Smooth muscle cell (in vitro differentiated cells): ENCODE measurements at regions not wholly inside any gene's neighbourhood (a gene's known extent, or its start where the extent isn't known, plus 50 kb on each side); places are given as distances from the start of the nearest gene placed in this dataset.

Experiments
- DNase-seq: peaks from one replicate; lab custom pipeline; 2025; ENCODE audit not compliant: unreplicated experiment; lab: John Stamatoyannopoulos, UW
- H2AFZ ChIP-seq: fragments of 200-600 bp; sonication (generic); 2 replicates; pipeline ENCODE4 v1.6.0; 2016; ENCODE audit warnings: antibody characterized with exemption, low read depth, mild to moderate bottlenecking
- H3F3A ChIP-seq: fragments of 200-600 bp; sonication (generic); 2 replicates; pipeline ENCODE4 v1.6.0; 2017; ENCODE audit warnings: antibody characterized with exemption, low read depth
- H3K27ac ChIP-seq: fragments of 200-600 bp; sonication (generic); 2 replicates; pipeline ENCODE4 v1.5.1; 2016; ENCODE audit warnings: low read depth, mild to moderate bottlenecking
- H3K27me3 ChIP-seq: fragments of 200-600 bp; sonication (generic); 2 replicates; pipeline ENCODE4 v1.6.1; 2016; ENCODE audit warnings: low read depth, mild to moderate bottlenecking
- H3K36me3 ChIP-seq: fragments of 200-600 bp; sonication (generic); 2 replicates; pipeline ENCODE4 v1.5.1; 2016; ENCODE audit warnings: low read depth
- H3K4me1 ChIP-seq: fragments of 200-600 bp; sonication (generic); 2 replicates; pipeline ENCODE4 v1.5.1; 2016; ENCODE audit warnings: low read depth
- H3K4me2 ChIP-seq: fragments of 200-600 bp; sonication (generic); 2 replicates; pipeline ENCODE4 v1.6.0; 2016; ENCODE audit warnings: mild to moderate bottlenecking
- H3K4me3 ChIP-seq: fragments of 200-600 bp; sonication (generic); 2 replicates; pipeline ENCODE4 v1.5.1; 2016; ENCODE audit warnings: mild to moderate bottlenecking
- H3K79me2 ChIP-seq: fragments of 200-600 bp; sonication (generic); 2 replicates; pipeline ENCODE4 v1.6.0; 2016; ENCODE audit warnings: low read depth, mild to moderate bottlenecking
- H3K9ac ChIP-seq: fragments of 200-600 bp; sonication (generic); 2 replicates; pipeline ENCODE4 v1.6.0; 2016; ENCODE audit warnings: low read depth
- H3K9me3 ChIP-seq: fragments of 200-600 bp; sonication (generic); replicated peaks from 2 replicates; pipeline ENCODE4 v1.5.1; 2016; ENCODE audit warnings: low read depth
- H4K20me1 ChIP-seq: fragments of 200-600 bp; sonication (generic); 2 replicates; pipeline ENCODE4 v1.6.0; 2016; ENCODE audit warnings: low read depth
- CTCF ChIP-seq: fragments of 200-600 bp; sonication (generic); IDR thresholded peaks from 2 replicates; pipeline ENCODE4 v1.5.1; 2017; ENCODE audit warnings: borderline replicate concordance, mild to moderate bottlenecking, antibody characterized with exemption; ENCODE audit not compliant: insufficient read depth, poor library complexity, severe bottlenecking
- WGBS: methylation state at CpG from one replicate; pipeline ENCODE4 v1.1.7; 2016; ENCODE audit warnings: low lambda C conversion rate; 5-methylcytosine and 5-hydroxymethylcytosine counted together

DNA sequence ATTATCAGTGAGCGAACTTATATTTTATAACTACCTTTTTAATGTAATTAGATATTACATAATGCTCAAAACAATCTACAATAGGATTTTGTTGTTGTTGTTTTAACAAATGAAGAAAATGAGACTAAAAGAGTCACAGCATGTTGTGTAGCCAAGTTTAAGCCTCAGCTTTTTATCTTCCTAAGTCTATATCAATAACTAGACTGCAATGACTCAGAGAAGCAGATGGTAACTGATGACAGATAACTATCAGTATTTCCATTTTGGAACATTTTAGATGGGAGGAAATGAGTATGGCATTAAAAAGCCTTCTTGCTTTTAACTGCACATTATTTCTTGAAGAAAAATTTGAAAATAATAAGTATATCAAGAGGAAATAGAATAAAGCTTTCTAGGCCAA is 825.2 kb downstream of the SLITRK1 start:
- Histone ChIP-seq H3K36me3 (no peaks in the 10 kb centered on the region), H3F3A (no peaks in the 10 kb centered on the region), H3K9me3 (no peaks in the 10 kb centered on the region), H3K27me3 (no peaks in the 10 kb centered on the region), H3K4me2 (no peak overlapping the region), H3K79me2 (no peaks in the 10 kb centered on the region), H2AFZ (no peak overlapping the region), H3K27ac (no peak overlapping the region), H3K9ac (no peak overlapping the region), H4K20me1 (no peaks in the 10 kb centered on the region), H3K4me1 (no peaks in the 10 kb centered on the region), H3K4me3 (no peak overlapping the region)
- no peak for DNase-seq
- 98% methylated on average over 1 of the region's 1 CpG for WGBS
- TF ChIP-seq CTCF, result no peak

GRCh38 chr13:83056269-83056668 is 826.0 kb downstream of the SLITRK1 start:
- Histone ChIP-seq H3K9ac (no peak overlapping the region), H3F3A (no peaks in the 10 kb centered on the region), H3K27ac (no peak overlapping the region), H4K20me1 (no peaks in the 10 kb centered on the region), H3K4me2 (no peak overlapping the region), H2AFZ (no peak overlapping the region), H3K79me2 (no peaks in the 10 kb centered on the region), H3K9me3 (no peaks in the 10 kb centered on the region), H3K36me3 (no peaks in the 10 kb centered on the region), H3K4me1 (no peaks in the 10 kb centered on the region), H3K27me3 (no peaks in the 10 kb centered on the region), H3K4me3 (no peak overlapping the region)
- WGBS, result 96% methylated on average over 3 of the region's 3 CpGs
- TF ChIP-seq CTCF, result no peak
- DNase-seq, result no peak

DNA sequence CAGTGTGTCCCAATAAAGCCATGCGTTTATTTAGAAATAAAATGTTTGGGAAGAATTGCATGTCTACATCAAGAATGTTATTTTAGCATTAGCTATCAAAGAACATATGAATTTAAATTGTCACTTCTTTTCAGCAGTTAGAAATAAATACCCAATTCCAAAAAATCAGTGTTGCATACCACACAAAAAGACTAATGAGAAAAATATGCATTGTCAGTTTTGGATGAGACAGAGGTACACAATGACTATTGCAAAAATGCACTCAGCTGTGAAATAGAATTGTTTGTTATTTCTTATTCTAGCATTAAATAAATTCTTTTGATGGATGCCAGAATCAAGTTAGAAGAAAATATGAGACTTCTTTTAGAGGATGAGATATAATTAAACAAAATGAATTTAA is 833.9 kb downstream of the SLITRK1 start:
- Histone ChIP-seq H3K9ac (no peak overlapping the region), H3F3A (no peaks in the 10 kb centered on the region), H2AFZ (no peak overlapping the region), H3K4me2 (no peak overlapping the region), H3K9me3 (no peaks in the 10 kb centered on the region), H3K27me3 (no peaks in the 10 kb centered on the region), H3K4me1 (no peaks in the 10 kb centered on the region), H3K4me3 (no peak overlapping the region), H3K27ac (no peak overlapping the region), H3K79me2 (no peaks in the 10 kb centered on the region), H3K36me3 (no peaks in the 10 kb centered on the region), H4K20me1 (no peaks in the 10 kb centered on the region)
- no peak for DNase-seq
- whole genome bisulfite sequencing, result 93% methylated on average over 1 of the region's 1 CpG
- no peak for TF ChIP-seq CTCF

DNA sequence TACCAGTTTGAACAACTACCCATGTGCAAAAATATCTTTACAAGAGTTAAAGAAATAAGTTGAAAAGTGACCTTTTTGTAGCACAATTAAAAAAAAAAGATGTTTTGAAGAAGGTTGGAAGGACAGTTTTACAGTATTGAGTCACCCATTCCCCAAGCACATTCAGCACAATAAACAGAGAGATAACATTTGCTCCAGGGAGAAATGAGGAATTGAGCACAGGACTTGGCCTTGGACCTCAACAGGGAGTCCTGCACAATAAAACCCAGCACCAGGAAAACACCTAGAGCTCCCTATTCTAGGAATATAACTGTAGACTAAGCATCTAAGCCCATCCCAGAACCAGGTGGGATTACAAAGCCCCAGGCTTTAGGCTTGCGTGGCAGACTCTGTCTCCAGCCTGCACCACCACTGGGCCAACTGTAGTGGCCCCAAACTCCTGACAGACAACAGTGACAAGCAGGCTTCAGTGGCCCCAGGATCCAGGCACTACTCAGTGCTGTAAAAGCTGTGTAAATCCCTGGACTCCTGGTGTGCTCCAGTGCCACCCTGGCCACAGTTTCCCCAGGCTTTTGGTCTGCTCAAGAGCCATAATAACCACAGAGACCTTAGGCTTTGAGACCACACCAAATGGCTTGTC is 857.2 kb downstream of the SLITRK1 start:
- Histone ChIP-seq H3K27me3 (no peaks in the 10 kb centered on the region), H3K36me3 (no peaks in the 10 kb centered on the region), H3K4me1 (no peaks in the 10 kb centered on the region), H3K4me3 (no peak overlapping the region), H4K20me1 (no peaks in the 10 kb centered on the region), H3K9me3 (no peaks in the 10 kb centered on the region), H3K79me2 (no peaks in the 10 kb centered on the region), H3K9ac (no peak overlapping the region), H3F3A (no peaks in the 10 kb centered on the region), H2AFZ (no peak overlapping the region), H3K27ac (no peak overlapping the region), H3K4me2 (no peak overlapping the region)
- TF ChIP-seq CTCF, result no peak
- no peak for DNase-seq
- 79% methylated on average over 1 of the region's 1 CpG for WGBS
